PFSK-1 (cell line): ENCODE measurements at regions not wholly inside any gene's neighbourhood (a gene's known extent, or its start where the extent isn't known, plus 50 kb on each side); places are given as distances from the start of the nearest gene placed in this dataset.

Experiments used
- FOXP2 ChIP-seq: optimal IDR thresholded peaks from 2 replicates; pipeline ENCODE3; 2011; ENCODE audit warnings: borderline replicate concordance, control low read depth, inconsistent platforms; ENCODE audit not compliant: insufficient read depth; ENCODE audit errors: extremely low read length, extremely low read depth
- POLR2AphosphoS5 ChIP-seq: IDR thresholded peaks from 2 replicates; pipeline ENCODE4 v1.6.1; 2012; ENCODE audit warnings: low read depth, mild to moderate bottlenecking, control low read depth, low read length, moderate library complexity
- REST ChIP-seq, 2 experiments: IDR thresholded peaks; 2 replicates each; pipeline versions ENCODE4 v1.6.1 to v1.8.0; 2011 to 2012; ENCODE audit warnings: low read depth in 2 of 2, low read length in 2 of 2, control low read depth in 1 of 2, inconsistent platforms in 1 of 2, mild to moderate bottlenecking in 1 of 2, moderate library complexity in 1 of 2; ENCODE audit not compliant: insufficient read depth in 1 of 2
- SIN3A ChIP-seq: IDR thresholded peaks from 2 replicates; pipeline ENCODE4 v1.6.1; 2012; ENCODE audit warnings: mild to moderate bottlenecking, low read length, moderate library complexity, borderline replicate concordance; ENCODE audit not compliant: insufficient read depth
- TAF1 ChIP-seq: IDR thresholded peaks from 2 replicates; pipeline ENCODE4 v1.6.1; 2012; ENCODE audit warnings: low read length, control low read depth, borderline replicate concordance; ENCODE audit not compliant: insufficient read depth

- no peak for TF ChIP-seq TAF1
- no peak for TF ChIP-seq POLR2AphosphoS5
- no peak for TF ChIP-seq REST (IDR thresholded peaks at IDR 0.05; ENCODE audit: insufficient read depth in 1 of 2, low read depth in 2 of 2, low read length in 2 of 2)
- TF ChIP-seq SIN3A = no peak
- TF ChIP-seq FOXP2 = no peak
Measured at GRCh38 chr4:108365551-108365950, 196.8 kb upstream of the LEF1 start.
